ENCODE measurements at regions not wholly inside any gene's neighbourhood (a gene's known extent, or its start where the extent isn't known, plus 50 kb on each side); places are given as distances from the start of the nearest gene placed in this dataset.

GRCh38 chr1:213772128-213773063 is 215.4 kb upstream of the PROX1 start:
- Histone ChIP-seq H3K9me3 (0 out of 2 replicates have a peak, but pooled peaks cover 5% of the 10 kb centered on the region), H3K4me2 (no peak overlapping the region), H3K27ac (ENCODE audit: low read depth in 2 of 2, low read length in 1 of 2) (no peak overlapping the region), H3K4me1 (ENCODE audit: control insufficient read depth in 1 of 2, insufficient read depth in 2 of 2, low read depth in 1 of 2, low read length in 1 of 2) (no peaks in the 10 kb centered on the region), H3K27me3 (ENCODE audit: insufficient read depth) (no peaks in the 10 kb centered on the region), H2AFZ (ENCODE audit: low read depth) (no peak overlapping the region), H4K20me1 (ENCODE audit: insufficient read depth) (no peaks in the 10 kb centered on the region), H3K79me2 (ENCODE audit: insufficient read depth) (no peaks in the 10 kb centered on the region), H3K9me2 (no peaks in the 10 kb centered on the region), H3F3A (replicated peaks; ENCODE audit: insufficient read depth) (no peaks in the 10 kb centered on the region), H3K9ac (no peak overlapping the region), H3K36me3 (replicated peaks in 1 of 2; ENCODE audit: control insufficient read depth in 1 of 2, insufficient read depth in 2 of 2, low read length in 1 of 2) (no peaks in the 10 kb centered on the region), H3K4me3 (ENCODE audit: low read depth in 2 of 2, low read length in 1 of 2) (no peak overlapping the region)
- 66% methylated on average over 15 of the region's 23 CpGs for WGBS (ENCODE audit: low lambda C conversion rate)
- DNase-seq: no peak
- TF ChIP-seq NFIC (IDR thresholded peaks at IDR 0.05; ENCODE audit: borderline replicate concordance) (no peak), REST (IDR thresholded peaks at IDR 0.05; ENCODE audit: low read depth, low read length) (no peak), IRF3 (IDR thresholded peaks at IDR 0.05; ENCODE audit: low read depth, low read length) (no peak), SIN3A (IDR thresholded peaks at IDR 0.05; ENCODE audit: borderline replicate concordance, low read depth, low read length) (no peak), TCF12 (IDR thresholded peaks at IDR 0.05) (no peak), TAF1 (IDR thresholded peaks at IDR 0.05; ENCODE audit: borderline replicate concordance, low read depth, low read length) (no peak), RCOR1 (IDR thresholded peaks at IDR 0.05; ENCODE audit: low read length) (no peak), CTCF (IDR thresholded peaks at IDR 0.05) (no peak), ELF1 (IDR thresholded peaks at IDR 0.05) (no peak), EZH2phosphoT487 (IDR thresholded peaks at IDR 0.05; ENCODE audit: borderline replicate concordance, low read depth) (no peak), MEF2A (IDR thresholded peaks at IDR 0.05; ENCODE audit: borderline replicate concordance, low read depth) (no peak), TEAD4 (IDR thresholded peaks at IDR 0.05; ENCODE audit: borderline replicate concordance, insufficient read depth) (no peak), RAD21 (IDR thresholded peaks at IDR 0.05; ENCODE audit: low read length) (no peak), USF2 (IDR thresholded peaks at IDR 0.05; ENCODE audit: borderline replicate concordance, low read depth, low read length) (no peak), PBX3 (IDR thresholded peaks at IDR 0.05) (no peak)
- TF ChIP-seq, protein P1, sequence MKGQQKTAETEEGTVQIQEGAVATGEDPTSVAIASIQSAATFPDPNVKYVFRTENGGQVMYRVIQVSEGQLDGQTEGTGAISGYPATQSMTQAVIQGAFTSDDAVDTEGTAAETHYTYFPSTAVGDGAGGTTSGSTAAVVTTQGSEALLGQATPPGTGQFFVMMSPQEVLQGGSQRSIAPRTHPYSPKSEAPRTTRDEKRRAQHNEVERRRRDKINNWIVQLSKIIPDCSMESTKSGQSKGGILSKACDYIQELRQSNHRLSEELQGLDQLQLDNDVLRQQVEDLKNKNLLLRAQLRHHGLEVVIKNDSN (IDR thresholded peaks at IDR 0.05; ENCODE audit: borderline replicate concordance, low read depth): no peak
- CTCF ChIA-PET: interaction anchor here (0.7 kb wide), 1 partner anchor 55 kb away, joined by 3 read pairs; no protein-coding TSS in a partner anchor
- POLR2A ChIA-PET: no interaction called here

Measured in SK-N-SH (cell line).